GM19035 (cell line): ENCODE measurements at regions not wholly inside any gene's neighbourhood (a gene's known extent, or its start where the extent isn't known, plus 50 kb on each side); places are given as distances from the start of the nearest gene placed in this dataset.
A peak's percentile ranks its signal among the peaks of the same experiment; 100 is the strongest.
"Not testable (repeated sequence)": the region's sequence is repeated elsewhere in the genome, so short reads cannot be mapped to it uniquely, and the experiment has no call there.

Source experiments
- ATAC-seq: cut with Tn5 transposase; IDR thresholded peaks from one replicate; pipeline ENCODE4 v1.9.1; 2021; ENCODE audit not compliant: unreplicated experiment

- ATAC-seq: no peak
These were observed 87.3 kb upstream of the ABCC4 start for GRCh38 chr13:95388420-95389079.

GRCh38 chr13:95391362-95391761 lies 90.1 kb upstream of the ABCC4 start:
- no peak for ATAC-seq

GRCh38 chr13:95391785-95392184 lies 90.5 kb upstream of the ABCC4 start:
- no peak for ATAC-seq

DNA sequence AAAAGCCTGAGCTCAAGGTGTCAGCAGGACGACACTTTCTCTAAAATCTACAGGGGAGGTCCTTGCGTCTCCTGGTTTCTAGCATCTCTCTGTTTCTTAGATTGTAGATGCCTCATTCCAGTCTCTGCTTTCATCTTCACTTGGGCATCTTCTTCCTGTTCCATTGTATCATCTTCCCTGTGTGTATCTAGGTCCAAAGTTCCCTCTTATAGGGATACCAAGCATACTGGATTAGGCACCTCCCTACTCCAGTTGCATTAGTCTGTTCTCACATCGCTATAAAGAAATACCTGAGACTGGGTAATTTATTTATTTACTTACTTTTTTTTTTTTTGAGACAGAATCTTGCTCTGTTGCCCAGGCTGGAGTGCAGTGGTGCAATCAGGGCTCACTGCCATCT lies 91.3 kb upstream of the ABCC4 start:
- no peak for ATAC-seq

GRCh38 chr13:95403349-95404140 lies 102.3 kb upstream of the ABCC4 start:
- ATAC-seq: peak; percentile 15

- peak; percentile 93 for ATAC-seq
These were observed 103.1 kb upstream of the ABCC4 start for GRCh38 chr13:95404141-95404882.

GRCh38 chr13:95406176-95406575 lies 104.9 kb upstream of the ABCC4 start:
- ATAC-seq: no peak

- ATAC-seq: no peak
These were observed 110.3 kb upstream of the ABCC4 start for GRCh38 chr13:95411428-95412040.

- ATAC-seq: no peak
These were observed 117.7 kb upstream of the ABCC4 start for GRCh38 chr13:95418946-95419345.

- ATAC-seq: no peak
These were observed 119.2 kb upstream of the ABCC4 start for GRCh38 chr13:95420501-95420900.

DNA sequence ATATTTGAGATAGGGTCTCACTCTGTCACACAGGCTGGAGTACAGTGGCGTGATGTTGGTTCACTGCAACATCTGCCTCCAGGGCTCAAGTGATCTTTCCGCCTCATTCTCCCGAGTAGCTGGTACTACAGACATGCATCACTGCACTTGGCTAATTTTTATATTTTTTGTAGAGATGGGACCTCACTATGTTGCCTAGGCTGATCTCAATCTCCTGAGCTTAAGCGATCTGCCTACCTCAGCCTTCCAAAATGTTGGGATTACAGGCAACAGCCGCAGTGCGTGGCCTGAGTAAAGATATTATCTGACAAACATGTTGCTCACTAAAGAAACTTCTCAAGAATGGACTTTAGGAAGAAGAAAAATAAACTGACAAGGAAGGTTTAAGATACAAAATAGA lies 125.4 kb upstream of the ABCC4 start:
- ATAC-seq: no peak

DNA sequence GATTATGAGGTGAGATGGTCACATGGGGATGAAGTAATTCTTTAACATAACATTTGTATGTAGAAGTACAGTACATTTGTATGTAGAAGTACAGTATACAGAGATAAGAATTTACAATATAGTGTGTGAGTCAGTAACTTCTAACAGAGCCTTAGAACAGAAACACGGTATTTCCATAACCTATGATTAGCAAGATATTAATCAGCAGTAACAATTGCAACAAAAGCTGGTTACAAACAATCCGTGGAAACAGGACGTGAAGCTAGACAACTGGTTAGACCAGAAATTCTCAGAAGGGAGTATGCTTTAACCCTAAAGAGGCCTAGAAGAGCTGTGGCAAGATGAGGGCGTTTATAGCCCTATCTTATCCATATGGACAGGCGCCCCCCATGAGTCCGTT lies 122.0 kb upstream of the CLDN10 start:
- ATAC-seq: not testable (repeated sequence)

- ATAC-seq: no peak
These were observed 120.4 kb upstream of the CLDN10 start for GRCh38 chr13:95432141-95432540.

DNA sequence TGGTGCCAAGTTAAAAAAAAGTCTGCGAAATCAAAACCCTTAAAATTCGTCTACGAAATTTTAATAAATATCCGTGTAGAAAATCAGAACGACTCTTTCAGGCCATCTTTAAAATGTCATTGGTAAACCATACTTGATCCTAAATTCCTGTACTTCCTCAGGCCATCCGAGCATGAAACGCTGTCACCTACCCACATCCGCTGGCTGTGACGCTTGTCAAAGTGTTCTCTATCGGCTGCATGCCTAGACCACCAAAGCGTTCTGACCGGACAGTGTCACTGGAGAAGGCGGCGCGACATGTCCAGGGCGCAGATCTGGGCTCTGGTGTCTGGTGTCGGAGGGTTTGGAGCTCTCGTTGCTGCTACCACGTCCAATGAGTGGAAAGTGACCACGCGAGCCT lies 119.0 kb upstream of the CLDN10 start:
- ATAC-seq: no peak

GRCh38 chr13:95434111-95434510 lies 118.4 kb upstream of the CLDN10 start:
- ATAC-seq: no peak

DNA sequence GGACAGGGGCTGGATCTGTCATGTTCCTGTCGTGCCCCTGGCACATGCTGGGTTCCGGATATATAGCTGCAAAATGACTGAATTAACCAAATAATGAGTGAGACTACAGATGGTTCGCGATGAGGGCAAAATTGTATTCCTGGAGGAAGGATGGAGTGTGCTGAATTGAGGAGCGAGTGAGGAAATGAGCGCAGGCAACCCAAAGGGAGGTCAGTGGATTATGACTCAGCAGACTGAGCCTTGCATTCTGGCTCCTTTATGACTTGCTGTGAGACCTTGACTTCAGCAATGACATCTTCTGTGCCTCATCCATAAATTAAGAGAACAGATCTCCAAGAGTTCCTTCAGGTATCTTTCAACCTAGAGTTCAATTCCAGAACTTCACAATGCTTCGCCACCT lies 115.0 kb upstream of the CLDN10 start:
- no peak for ATAC-seq

DNA sequence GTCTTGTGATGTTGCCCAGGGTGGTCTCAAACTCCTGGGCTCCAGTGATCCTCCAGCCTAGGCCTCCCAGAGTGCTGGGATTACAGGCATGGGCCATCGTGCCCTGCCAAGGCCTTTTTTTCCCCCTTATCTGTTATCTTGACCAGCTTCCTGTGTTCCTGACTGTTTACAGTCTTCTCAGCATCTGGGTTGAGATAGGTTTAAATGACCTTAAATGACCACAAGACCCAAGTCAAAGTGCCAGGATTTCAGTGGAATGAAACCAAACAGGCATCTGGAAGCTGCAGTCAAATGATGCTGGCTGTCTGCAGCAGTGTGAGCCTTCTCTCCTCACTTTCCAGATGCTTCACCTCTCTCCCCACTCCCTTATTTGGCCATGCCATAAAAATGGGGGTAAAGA lies 114.2 kb upstream of the CLDN10 start:
- ATAC-seq: no peak

- ATAC-seq: no peak
These were observed 112.0 kb upstream of the CLDN10 start for GRCh38 chr13:95440441-95441088.

DNA sequence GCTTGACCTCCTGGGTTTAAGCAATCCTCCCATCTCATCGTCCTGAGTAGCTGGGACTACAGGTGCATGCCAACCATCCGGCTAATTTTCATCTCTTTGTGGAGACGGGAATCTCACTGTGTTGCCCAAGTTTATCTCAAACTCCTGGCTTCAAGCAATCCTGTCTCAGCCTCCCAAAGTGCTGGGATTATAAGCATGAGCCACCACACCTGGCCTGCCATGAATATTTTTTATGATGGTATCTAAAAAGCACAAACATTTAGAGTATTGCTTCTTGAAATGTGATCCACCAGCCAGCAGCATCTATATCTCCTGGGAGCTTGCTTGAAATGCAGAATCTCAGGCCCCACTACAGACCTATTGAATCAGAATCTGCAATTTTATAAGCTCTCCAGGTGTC lies 111.2 kb upstream of the CLDN10 start:
- no peak for ATAC-seq

DNA sequence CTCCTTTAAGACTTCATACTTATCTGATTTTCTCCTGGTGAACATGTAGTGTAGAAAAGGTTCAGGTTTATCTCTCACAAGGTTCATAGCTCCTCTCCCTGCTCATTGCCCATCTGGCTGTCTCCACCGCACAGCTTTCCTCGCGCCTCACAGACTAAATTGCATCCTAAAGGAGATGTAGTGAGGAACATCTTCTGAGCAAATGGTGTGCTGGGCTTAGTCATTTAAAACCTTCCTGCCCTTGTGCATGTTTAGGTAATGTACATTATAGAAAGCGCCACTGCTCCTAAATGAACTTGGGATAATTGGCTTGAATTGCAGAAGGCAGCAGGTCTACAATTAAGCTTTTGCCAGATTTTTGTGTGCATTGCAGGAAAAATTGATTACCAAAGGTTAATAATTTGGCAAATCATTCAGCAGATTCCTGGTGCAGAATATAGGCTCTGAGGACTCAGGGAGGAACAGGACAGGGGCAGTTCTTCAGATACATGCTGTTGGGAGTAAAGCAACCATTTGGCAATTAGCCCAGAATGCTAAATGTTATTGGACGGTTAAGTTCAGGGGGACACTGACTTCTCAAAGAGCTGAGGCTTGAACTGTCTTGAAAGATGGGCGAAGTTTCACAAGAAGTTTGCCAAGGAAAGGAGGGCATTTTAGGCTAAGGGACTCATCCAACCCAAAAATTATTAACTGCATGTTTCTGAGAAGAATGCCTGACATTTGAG lies 108.4 kb upstream of the CLDN10 start:
- ATAC-seq: no peak
